Fibroblast of pulmonary artery (primary cell): ENCODE measurements at regions not wholly inside any gene's neighbourhood (a gene's known extent, or its start where the extent isn't known, plus 50 kb on each side); places are given as distances from the start of the nearest gene placed in this dataset.

Experiments
- DNase-seq: peaks from one replicate; pipeline ENCODE4 v3.0.0-alpha.2; 2010; ENCODE audit warnings: low read depth
- H3K4me3 ChIP-seq: replicated peaks from 2 replicates; pipeline ENCODE4 v1.5.1; 2011; ENCODE audit warnings: low read depth, mild to moderate bottlenecking, control low read depth, low read length, moderate library complexity
- TF ChIP-seq, protein P1 (sequence below): IDR thresholded peaks from 2 replicates; pipeline ENCODE4 v1.5.1; 2011; ENCODE audit warnings: mild to moderate bottlenecking, control low read depth, low read length, inconsistent platforms; ENCODE audit errors: missing control alignments

DNA sequence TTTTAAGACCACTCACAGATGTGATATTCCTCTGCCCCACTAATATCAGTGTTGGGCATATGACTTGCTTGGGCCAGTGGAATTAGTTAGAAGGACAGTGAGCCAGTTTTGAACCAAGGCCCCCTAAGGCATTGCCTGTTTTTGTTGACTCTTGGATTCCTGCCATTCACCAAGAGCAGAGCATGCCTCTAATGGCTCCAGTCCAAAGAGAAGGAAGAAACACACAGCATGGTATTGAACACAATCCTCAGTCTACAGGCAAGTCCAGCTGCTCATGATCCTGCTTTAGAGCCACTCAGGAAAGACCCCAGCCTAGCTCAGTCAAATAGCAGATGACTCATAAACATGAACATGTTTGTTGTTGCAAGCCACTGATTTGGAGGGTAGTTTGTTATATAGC, 1201.5 kb downstream of the BCL11B start:
- no peak overlapping the region for H3K4me3 ChIP-seq
- TF ChIP-seq, protein P1, sequence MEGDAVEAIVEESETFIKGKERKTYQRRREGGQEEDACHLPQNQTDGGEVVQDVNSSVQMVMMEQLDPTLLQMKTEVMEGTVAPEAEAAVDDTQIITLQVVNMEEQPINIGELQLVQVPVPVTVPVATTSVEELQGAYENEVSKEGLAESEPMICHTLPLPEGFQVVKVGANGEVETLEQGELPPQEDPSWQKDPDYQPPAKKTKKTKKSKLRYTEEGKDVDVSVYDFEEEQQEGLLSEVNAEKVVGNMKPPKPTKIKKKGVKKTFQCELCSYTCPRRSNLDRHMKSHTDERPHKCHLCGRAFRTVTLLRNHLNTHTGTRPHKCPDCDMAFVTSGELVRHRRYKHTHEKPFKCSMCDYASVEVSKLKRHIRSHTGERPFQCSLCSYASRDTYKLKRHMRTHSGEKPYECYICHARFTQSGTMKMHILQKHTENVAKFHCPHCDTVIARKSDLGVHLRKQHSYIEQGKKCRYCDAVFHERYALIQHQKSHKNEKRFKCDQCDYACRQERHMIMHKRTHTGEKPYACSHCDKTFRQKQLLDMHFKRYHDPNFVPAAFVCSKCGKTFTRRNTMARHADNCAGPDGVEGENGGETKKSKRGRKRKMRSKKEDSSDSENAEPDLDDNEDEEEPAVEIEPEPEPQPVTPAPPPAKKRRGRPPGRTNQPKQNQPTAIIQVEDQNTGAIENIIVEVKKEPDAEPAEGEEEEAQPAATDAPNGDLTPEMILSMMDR, result no peak
- no peak for DNase-seq

DNA sequence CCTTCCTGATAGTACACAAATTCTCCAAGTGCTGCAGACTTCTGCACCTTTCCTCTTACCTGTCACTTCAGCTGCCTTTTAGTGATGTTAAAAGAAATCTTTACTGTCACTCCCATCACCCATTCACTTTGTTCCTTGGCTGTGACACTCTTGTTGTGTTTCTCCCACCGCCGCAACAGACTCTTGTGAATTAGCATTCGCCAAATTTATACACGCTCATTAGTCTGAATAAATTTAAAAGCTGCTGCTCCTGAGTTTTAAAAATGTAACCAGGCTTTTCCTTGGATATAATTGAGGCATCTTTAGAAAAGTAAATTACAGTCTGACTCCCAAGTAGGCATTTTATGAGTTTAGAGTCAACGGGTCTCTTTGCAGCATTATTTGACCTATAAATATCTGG, 1197.9 kb downstream of the BCL11B start:
- DNase-seq, result no peak
- no peak overlapping the region for H3K4me3 ChIP-seq
- TF ChIP-seq, protein P1, result no peak

DNA sequence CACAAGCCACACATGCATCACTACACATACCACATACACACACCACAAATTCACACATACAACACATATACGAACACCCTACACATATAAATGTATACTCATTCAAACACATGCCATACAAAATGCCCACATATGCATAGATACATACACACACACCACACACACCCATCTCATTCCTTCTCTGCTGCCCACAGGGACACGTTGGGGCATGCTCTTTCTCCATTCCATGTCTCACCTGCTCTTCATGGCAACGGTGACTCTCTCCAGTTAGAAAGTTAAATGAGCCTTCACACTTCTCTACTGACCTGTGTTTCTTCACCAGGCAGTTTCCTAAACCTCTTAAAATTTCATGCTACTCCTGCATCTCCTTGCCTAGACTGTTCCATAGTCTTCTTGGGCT, 1194.8 kb downstream of the BCL11B start:
- TF ChIP-seq, protein P1, result no peak
- no peak for DNase-seq
- no peak overlapping the region for H3K4me3 ChIP-seq

DNA sequence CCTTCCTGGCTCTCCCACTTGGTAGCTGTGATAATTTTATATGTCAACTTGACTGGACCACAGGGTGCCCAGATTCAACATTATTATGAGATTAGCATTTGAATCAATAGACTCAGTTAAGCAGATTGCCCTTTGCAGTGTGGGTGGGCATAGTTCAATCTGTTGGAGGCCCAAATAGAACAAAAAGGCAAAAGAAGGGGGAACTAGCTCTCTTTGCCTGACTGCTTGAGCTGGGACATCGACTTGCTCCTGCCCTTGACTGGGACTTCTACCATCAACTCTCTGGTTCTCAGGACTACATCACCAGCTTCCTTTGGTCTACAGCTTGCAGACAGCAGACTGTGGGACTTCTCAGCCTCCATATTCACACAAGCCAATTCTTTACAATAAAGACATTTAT, 1189.2 kb downstream of the BCL11B start:
- TF ChIP-seq, protein P1, result no peak

DNA sequence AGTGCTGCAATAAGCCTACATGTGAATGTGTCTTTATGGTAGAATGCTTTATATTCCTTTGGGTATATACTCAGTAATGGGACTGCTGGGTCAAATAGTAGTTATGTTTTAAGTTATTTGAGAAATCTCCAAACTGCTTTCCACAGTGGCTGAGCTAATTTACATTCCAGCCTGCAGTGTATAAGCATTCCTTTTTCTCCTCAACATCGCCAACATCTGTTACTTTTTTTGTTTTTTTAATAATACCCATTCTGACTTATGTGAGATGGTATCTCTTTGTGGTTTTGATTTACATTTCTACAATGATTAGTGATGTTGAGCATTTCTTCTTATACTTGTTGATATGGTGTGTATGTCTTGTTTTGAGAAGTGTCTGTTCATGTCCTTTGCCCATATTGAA, 1186.2 kb downstream of the BCL11B start:
- H3K4me3 ChIP-seq, result no peak overlapping the region
- TF ChIP-seq, protein P1, result no peak
- no peak for DNase-seq

More for the DNA sequence above, 1189.2 kb downstream of the BCL11B start:
- H3K4me3 ChIP-seq, result no peak overlapping the region
- no peak for DNase-seq

DNA sequence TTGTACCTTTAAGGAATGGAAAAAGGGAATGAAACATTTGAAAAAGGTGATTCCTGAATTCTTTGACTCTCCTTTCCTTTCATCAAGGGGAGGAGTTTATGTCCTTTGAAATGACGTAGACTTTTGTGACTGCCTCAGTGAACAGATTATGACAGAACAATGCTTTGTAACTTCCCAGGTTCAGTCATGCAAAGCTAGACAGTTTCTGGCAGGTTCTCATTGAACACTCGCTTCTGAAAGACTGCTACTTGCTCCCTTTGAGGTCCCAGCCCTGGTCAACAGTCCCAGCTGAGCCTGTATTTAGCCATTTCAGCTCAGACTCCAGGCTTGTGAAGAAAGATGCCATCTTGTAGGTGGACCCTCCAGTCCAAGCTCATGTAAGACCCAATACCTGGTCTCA, 1178.9 kb downstream of the BCL11B start:
- TF ChIP-seq, protein P1, result no peak
- DNase-seq, result no peak
- no peak overlapping the region for H3K4me3 ChIP-seq

DNA sequence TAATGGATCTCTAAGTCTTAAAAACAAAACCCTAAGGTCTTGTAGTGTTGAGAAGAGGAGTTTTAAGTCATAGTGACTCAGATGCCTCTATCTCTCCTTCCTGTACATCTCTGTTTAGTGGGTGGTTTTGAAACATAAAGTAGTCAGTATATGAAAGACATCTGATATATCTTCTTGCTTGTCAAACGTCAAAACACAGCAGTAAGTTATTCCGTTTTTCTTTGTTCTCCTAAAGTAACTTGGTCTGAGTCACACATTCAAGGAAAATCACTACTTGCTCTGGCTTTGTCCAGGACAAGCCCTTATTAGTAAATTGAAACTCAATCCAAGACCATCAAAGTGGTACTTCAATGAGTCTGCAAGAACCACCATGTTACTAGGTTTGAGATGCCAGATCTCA, 1172.5 kb downstream of the BCL11B start:
- no peak for DNase-seq

More for the DNA sequence above, 1172.5 kb downstream of the BCL11B start:
- TF ChIP-seq, protein P1, result no peak
- no peak overlapping the region for H3K4me3 ChIP-seq
